ENCODE measurements at regions not wholly inside any gene's neighbourhood (a gene's known extent, or its start where the extent isn't known, plus 50 kb on each side); places are given as distances from the start of the nearest gene placed in this dataset.

- DNase-seq (ENCODE audit: low spot score), result peak; percentile 62
Measured at GRCh38 chr19:28977826-28978225, 235.1 kb downstream of the UQCRFS1 start.

GRCh38 chr19:28972058-28972852 is 240.7 kb downstream of the UQCRFS1 start:
- DNase-seq (ENCODE audit: low spot score), result no peak

- no peak for DNase-seq (ENCODE audit: low spot score)
Measured at GRCh38 chr19:28971513-28971912, 241.4 kb downstream of the UQCRFS1 start.

GRCh38 chr19:28971049-28971448 is 241.9 kb downstream of the UQCRFS1 start:
- DNase-seq (ENCODE audit: low spot score), result no peak

DNA sequence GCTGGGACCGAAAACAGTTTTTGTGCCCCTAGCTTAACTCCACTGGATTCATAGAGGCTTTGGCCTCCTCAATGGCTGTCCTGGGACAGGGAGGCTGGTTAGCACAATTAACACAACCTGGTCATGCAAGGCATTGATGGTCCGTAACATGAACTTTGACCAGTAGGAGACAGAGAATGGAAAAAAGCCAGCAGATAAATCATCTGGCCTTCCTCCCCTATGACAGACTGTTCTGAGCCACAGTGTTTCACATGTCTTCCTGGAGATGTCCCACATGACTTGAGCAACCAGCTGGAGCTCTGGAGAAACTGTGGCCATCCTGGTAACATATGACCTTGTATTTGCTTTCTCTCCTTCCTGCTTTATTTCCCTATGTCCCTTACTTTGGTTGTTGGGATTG is 244.2 kb downstream of the UQCRFS1 start:
- DNase-seq (ENCODE audit: low spot score), result no peak

DNA sequence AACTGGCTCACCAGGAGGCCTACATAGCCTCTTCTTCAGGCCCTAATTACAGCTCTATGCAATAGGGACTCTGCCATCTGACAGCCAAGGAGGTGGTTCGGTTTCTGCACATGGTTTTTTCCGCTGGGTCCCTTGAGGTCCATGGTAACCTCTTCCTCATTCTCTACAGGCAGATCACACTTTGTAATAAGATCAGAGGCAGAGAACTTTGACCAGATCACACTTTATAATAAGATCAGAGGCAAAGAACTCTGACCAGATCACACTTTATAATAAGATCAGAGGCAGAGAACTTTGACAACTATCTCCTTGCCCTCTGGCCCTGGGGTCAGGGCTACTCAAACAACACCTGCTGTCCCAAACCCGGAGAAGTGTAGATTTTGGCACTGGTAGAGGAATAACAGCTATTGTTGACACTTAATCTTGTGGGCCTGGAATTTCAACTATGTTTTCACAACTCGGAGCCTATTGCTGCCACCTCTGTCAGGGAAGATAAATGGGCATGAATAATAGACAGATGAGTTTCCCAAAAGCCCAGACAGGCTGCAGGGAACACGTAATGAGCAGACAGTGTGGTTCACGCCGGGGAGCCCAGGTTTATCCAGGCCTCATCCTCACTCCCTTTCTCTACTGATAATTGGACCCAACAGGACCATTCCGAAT is 246.1 kb downstream of the UQCRFS1 start:
- no peak for DNase-seq (ENCODE audit: low spot score)

DNA sequence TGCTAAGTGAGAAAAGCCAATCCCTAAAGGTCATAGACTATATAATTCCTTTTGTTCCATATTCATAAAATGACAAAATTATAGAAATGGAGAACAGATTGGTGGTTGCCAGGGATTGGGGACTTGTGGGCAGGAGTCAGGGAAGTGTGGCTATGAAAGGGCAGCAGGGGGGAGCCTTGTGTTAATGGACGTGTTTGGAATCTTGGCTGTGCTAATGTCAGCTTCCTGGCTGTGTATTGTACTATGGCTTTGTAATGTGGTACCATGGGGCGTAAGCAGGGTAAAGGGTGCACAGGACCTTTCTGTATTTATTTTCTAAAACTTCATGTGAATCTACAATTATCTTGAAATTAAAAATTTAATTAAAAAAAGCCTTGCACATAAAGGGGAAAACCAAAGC is 248.5 kb downstream of the UQCRFS1 start:
- no peak for DNase-seq (ENCODE audit: low spot score)

GRCh38 chr19:28963486-28964250 is 249.3 kb downstream of the UQCRFS1 start:
- no peak for DNase-seq (ENCODE audit: low spot score)

DNA sequence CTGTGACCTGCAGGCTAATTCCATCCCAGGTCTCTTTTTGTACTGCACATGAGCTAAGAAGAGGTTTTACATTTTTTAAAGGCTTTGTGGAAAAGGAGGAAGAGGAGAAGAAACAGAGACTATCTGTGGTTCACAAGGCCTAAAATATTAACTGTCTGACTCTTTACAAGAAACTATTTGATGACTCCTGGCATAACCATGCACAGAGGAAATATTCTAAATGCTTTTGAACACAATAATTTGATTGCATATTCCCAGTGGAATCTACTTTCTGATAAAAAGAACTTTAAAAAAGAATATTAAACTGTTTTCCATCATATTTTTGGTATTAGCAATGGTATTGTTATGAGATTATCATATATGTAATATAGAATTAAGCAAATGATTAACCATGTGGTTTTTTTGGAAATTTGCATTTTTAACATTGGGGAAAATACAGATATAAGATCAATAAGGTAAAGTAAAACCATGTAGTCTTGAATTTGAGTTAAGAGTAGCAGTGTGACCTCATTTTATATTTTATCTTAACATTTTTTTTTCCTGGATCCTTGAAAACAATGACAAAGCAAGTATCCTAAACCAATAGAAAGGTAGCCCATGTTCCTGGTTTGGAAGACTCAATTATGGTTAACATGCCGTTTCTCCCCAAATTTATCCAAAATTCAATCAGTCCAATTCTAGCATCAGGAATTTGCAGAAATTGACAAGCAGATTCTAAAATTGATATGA is 251.0 kb downstream of the UQCRFS1 start:
- DNase-seq (ENCODE audit: low spot score), result no peak

GRCh38 chr19:28960986-28961705 is 251.8 kb downstream of the UQCRFS1 start:
- no peak for DNase-seq (ENCODE audit: low spot score)

DNA sequence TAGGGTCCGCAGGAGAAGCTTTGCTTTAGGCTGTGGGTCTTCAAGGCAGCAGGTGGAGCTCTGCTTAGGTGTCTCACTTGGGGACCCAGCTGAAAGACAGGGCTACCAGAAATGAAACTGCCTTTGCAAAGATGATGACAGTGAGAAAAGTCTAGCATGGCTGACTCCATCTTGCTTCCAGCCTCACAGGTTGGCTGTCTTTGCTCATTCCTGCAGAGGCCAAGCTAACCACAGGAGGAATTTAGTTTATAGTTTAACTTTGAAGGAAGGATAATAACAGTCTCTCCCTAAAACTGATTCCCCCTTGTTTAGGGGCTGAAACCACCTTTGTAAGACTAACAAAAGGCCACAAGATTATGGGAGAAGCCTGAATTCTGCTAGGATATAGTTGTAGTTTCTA is 252.4 kb downstream of the UQCRFS1 start:
- DNase-seq (ENCODE audit: low spot score), result no peak

- DNase-seq (ENCODE audit: low spot score), result no peak
Measured at GRCh38 chr19:28956961-28957360, 256.0 kb downstream of the UQCRFS1 start.

DNA sequence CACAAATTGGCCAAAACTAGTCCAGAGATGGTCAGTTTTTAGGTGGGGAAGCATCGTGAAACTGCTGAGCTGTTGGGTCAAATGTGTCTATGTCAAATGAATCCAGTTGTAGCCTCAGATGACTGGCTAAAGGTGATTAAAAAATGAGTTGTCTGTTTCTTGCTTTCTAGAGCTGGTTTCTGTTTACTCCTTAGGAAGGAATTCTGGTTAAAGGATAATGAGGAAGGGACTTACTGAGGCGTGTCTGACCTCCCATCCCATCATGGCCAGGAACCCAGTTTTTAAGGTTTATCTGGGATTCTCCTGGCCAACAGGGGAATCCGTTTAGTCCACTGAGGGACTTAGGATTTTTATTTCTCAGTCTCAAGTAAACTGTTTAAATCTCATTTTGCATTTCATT is 256.5 kb downstream of the UQCRFS1 start:
- no peak for DNase-seq (ENCODE audit: low spot score)

DNA sequence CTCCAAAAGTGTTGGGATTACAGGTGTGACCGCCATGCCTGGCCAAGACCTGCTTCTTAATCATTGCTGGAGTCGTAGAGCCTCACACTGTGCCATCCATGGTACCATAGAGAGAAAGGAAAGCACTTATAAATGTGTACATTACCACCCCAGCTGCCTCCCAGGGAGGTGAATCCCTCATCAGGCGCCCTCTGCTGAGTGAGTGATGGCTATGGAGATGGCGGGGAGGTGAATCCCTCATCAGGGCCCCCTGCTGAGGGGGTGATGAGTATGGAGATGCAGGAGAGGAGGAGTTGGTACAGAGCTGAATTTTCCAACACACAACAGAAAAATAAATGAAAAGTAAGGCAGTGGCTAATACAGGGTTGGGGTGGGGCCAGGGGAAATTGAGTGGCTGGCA is 263.4 kb downstream of the UQCRFS1 start:
- DNase-seq (ENCODE audit: low spot score), result peak; percentile 38

DNA sequence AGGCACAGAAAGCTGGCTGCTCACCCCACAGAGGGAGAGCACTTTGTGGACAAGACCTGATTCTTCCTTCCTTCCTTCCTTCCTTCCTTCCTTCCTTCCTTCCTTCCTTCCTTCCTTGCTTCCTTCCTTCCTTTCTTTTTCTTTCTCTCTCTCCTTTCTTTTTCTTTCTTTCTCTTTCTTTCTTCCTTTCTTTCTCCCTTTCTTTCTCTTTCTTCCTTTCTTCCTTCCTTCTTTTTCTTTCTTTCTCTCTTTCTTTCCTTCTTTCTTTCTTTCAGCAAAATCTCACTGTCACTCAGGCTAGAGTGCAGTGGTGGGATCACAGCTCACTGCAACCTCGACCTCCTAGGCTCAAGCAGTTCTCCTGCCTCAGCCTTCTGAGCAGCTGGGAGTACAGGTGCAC is 263.9 kb downstream of the UQCRFS1 start:
- no peak for DNase-seq (ENCODE audit: low spot score)

GRCh38 chr19:28948566-28948965 is 264.4 kb downstream of the UQCRFS1 start:
- DNase-seq (ENCODE audit: low spot score), result no peak

DNA sequence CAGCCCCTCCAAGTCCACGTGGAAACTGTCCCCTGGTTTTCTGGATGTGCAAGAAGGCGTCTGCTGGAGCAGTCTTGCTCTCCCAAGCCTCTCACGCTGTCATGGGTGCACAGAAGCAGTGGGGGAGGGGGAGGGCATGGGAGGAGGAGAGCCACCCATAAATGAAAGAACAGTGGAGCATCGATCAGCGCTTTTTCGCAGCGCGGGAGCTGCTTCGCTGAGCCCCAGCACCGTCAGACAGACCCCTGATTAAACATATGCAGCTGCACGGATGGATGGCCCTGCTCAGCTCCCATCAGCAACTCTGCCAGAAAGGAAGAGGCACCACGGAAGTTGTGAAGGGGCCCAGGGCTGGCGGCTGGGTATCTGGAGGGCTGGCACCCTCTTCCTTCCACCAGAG is 264.9 kb downstream of the UQCRFS1 start:
- no peak for DNase-seq (ENCODE audit: low spot score)

DNA sequence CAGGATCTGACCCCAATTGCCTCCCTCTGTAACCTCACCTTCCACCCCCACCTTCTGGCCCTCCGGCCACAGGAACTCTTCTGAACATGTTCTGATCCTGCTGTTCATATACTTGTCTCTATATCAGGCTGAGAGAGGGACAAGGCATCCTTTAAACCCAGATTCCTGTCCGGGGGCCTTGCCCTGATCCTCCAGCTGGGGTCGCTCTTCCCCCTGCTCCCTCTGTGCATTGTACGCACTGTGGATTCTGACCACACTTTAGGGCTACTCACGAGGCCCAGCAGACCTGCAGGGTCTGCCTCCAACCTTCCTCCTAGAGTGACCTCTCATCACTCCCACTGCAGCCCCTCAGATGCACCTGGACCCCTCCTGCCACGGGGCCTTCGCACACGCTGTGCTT is 269.3 kb downstream of the UQCRFS1 start:
- DNase-seq (ENCODE audit: low spot score), result peak; percentile 33

GRCh38 chr19:28941833-28942232 is 271.1 kb downstream of the UQCRFS1 start:
- no peak for DNase-seq (ENCODE audit: low spot score)

DNA sequence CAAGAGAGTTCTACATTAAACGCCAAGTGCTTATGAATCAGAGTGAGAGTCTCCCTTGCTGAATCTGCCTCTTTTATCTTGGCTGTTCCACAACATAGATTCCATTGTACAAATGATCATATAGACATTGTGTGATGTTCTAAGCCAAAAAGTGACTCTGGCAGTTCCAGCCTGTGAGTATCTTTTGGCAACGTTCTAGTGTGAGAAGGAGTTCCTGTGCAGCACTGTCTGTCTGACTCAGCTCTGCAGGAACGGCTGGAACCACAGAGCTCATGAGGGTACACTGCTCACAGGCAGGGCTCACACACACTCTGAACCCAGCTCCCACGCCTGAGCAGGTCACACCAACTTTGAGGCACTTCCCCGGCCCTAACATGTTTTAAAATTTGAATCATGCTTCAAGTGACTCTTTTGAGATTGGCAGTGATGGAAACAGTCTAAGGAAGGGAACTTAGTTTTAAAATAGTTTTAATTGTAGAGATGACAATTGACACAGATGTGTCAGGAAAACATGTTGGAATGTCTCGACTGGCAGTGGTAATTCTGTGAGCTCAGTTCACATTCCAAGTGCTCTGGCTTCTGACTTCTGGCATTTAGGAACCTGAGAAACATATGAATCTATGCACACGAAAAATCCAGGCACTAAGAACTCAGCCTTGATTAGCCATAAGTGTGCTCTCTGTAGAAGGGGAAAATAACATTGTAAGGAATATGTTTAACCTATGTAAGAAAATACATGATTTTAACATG is 272.0 kb downstream of the UQCRFS1 start:
- DNase-seq (ENCODE audit: low spot score), result no peak

DNA sequence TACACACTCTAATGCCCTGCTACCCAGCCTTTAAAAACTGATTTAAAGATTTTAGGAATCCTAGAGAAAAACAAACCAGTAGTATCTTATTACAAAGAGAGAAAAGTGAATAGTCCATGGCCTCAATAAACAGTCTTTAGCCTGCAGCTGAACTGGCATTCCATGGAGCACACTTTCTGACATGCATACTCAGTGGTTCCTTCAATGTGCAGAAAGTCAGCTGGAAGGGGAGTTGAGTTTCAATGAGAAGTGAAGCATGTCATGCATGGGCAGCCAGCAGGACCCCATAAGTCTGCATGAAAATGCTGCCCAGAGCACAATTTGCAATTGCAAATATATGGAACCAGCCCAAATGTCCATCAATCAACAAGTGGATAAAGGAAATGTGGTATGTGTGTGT is 273.7 kb downstream of the UQCRFS1 start:
- no peak for DNase-seq (ENCODE audit: low spot score)

Data from iPS-NIHi11 (cell line).